HCT116 (cell line): ENCODE measurements at regions not wholly inside any gene's neighbourhood (a gene's known extent, or its start where the extent isn't known, plus 50 kb on each side); places are given as distances from the start of the nearest gene placed in this dataset.

Experiments used
- ATAC-seq: fragments of 200-7000 bp; cut with Tn5 transposase; 2 replicates; pipeline ENCODE4 v1.9.1; 2020; ENCODE audit warnings: mild to moderate bottlenecking, moderate library complexity
- BruUV-seq: library from RNA; stranded (reverse); fragments of 400-500 nt; replicated peaks from 2 replicates; lab custom pipeline; 2021; lab: Mats Ljungman, UMichigan
- CTCF ChIA-PET: fragments of 300-600 bp; sonication (Branson Sonifier 250); formaldehyde crosslinking; loops from one replicate; lab custom pipeline; 2021; ENCODE audit warnings: antibody characterized with exemption; lab: Charles Lee
- POLR2A ChIA-PET: fragments of 300-600, 350-600 bp; sonication (Branson Sonifier 250); formaldehyde crosslinking; loops from one replicate; lab custom pipeline; 2021; ENCODE audit warnings: antibody characterized with exemption; lab: Charles Lee
- RAD21 ChIA-PET, 2 experiments: fragments of 300-600 bp; sonication (Branson Sonifier 250); formaldehyde crosslinking; loops; one replicate each; lab custom pipeline; 2023; ENCODE audit warnings: low total read pairs in 2 of 2; ENCODE audit not compliant: uncharacterized antibody in 2 of 2, unreplicated experiment in 2 of 2, low non-redundant PET in 1 of 2; lab: Charles Lee
- DNase-seq: peaks from one replicate; pipeline ENCODE4 v3.0.0-alpha.2; 2010; ENCODE audit warnings: low read depth, low spot score
- H2AFZ ChIP-seq: fragments of 200-600 bp; shearing (Covaris generic), sonication (generic); 2 replicates; pipeline ENCODE4 v1.6.1; 2017; ENCODE audit warnings: low read depth, mixed run types, mixed read lengths, antibody characterized with exemption, low read length; ENCODE audit not compliant: poor library complexity, severe bottlenecking
- H3K27ac ChIP-seq: 2 replicates; pipeline ENCODE4 v1.5.1; 2012; ENCODE audit warnings: low read depth, low read length
- H3K27me3 ChIP-seq: fragments of 200-600 bp; sonication (generic); 2 replicates; pipeline ENCODE4 v1.6.1; 2016; ENCODE audit warnings: mixed run types, low read length, mixed read lengths; ENCODE audit not compliant: insufficient read depth
- H3K36me3 ChIP-seq, 2 experiments: fragments of 200-500 bp in 1 of 2; fragments of 200-600 bp in 1 of 2; sonication (Bioruptor generic) in 1 of 2; sonication (generic) in 1 of 2; 2 replicates each; pipeline versions ENCODE4 v1.5.1 to v1.6.1; 2014 to 2016; ENCODE audit warnings: low read length in 2 of 2, inconsistent platforms in 1 of 2, mixed read lengths in 1 of 2, mixed run types in 1 of 2; ENCODE audit not compliant: insufficient read depth in 2 of 2, control insufficient read depth in 1 of 2
- H3K4me1 ChIP-seq, 2 experiments: fragments of 200-600 bp in 1 of 2; sonication (generic) in 1 of 2; 2 replicates each; pipeline versions ENCODE4 v1.5.1 to v1.6.1; 2012 to 2017; ENCODE audit warnings: low read length in 2 of 2, inconsistent platforms in 1 of 2, mild to moderate bottlenecking in 1 of 2, mixed read lengths in 1 of 2, mixed run types in 1 of 2, moderate library complexity in 1 of 2; ENCODE audit not compliant: insufficient read depth in 2 of 2, control insufficient read depth in 1 of 2
- H3K4me2 ChIP-seq: fragments of 200-600 bp; sonication (generic); 2 replicates; pipeline ENCODE4 v1.6.1; 2017; ENCODE audit warnings: mixed run types, low read length, mixed read lengths
- H3K4me3 ChIP-seq, 2 experiments: fragments of 200-600 bp in 1 of 2; sonication (generic) in 1 of 2; replicated peaks in 1 of 2; 2 replicates each; pipeline ENCODE4 v1.5.1; 2011 to 2016; ENCODE audit warnings: low read length in 2 of 2, control low read depth in 1 of 2, low read depth in 1 of 2, mild to moderate bottlenecking in 1 of 2, mixed read lengths in 1 of 2, mixed run types in 1 of 2
- H3K79me2 ChIP-seq: fragments of 200-600 bp; sonication (generic); 2 replicates; pipeline ENCODE4 v1.6.1; 2017; ENCODE audit warnings: mild to moderate bottlenecking, mixed run types, low read length, moderate library complexity, mixed read lengths; ENCODE audit not compliant: insufficient read depth
- H3K9ac ChIP-seq: fragments of 200-600 bp; sonication (generic); 2 replicates; pipeline ENCODE4 v1.6.1; 2016; ENCODE audit warnings: low read length, mixed read lengths
- H3K9me2 ChIP-seq: fragments of 200-600 bp; sonication (generic), shearing (Covaris generic); 2 replicates; pipeline ENCODE4 v1.6.1; 2017; ENCODE audit warnings: mixed run types, mild to moderate bottlenecking, moderate library complexity; ENCODE audit not compliant: insufficient read depth
- H3K9me3 ChIP-seq, 2 experiments: fragments of 200-500 bp in 1 of 2; fragments of 200-600 bp in 1 of 2; sonication (Bioruptor generic) in 1 of 2; sonication (generic) in 1 of 2; 2 replicates each; pipeline ENCODE4 v1.6.1; 2014 to 2017; ENCODE audit warnings: low read length in 2 of 2, mixed read lengths in 2 of 2, inconsistent platforms in 1 of 2, low read depth in 1 of 2, mild to moderate bottlenecking in 1 of 2, mixed run types in 1 of 2, moderate library complexity in 1 of 2; ENCODE audit not compliant: control insufficient read depth in 1 of 2, insufficient read depth in 1 of 2
- H4K20me1 ChIP-seq: fragments of 200-600 bp; sonication (generic), shearing (Covaris generic); 2 replicates; pipeline ENCODE4 v1.6.1; 2017; ENCODE audit warnings: mixed run types, mild to moderate bottlenecking, moderate library complexity; ENCODE audit not compliant: insufficient read depth
- CBX3 ChIP-seq: IDR thresholded peaks from 2 replicates; pipeline ENCODE4 v1.6.1; 2012; ENCODE audit warnings: low read depth
- CEBPB ChIP-seq: IDR thresholded peaks from 2 replicates; pipeline ENCODE4 v1.6.1; 2012; ENCODE audit warnings: low read depth
- EGR1 ChIP-seq: IDR thresholded peaks from 2 replicates; pipeline ENCODE4 v1.6.1; 2012; ENCODE audit warnings: low read depth
- ELF1 ChIP-seq: IDR thresholded peaks from 2 replicates; pipeline ENCODE4 v1.6.1; 2012; ENCODE audit warnings: low read depth, borderline replicate concordance
- EZH2 ChIP-seq: fragments of 200-600 bp; sonication (generic); IDR thresholded peaks from 2 replicates; pipeline ENCODE4 v1.6.1; 2017; ENCODE audit warnings: antibody characterized with exemption, mixed run types
- FOSL1 ChIP-seq: IDR thresholded peaks from 2 replicates; pipeline ENCODE4 v1.6.1; 2012; ENCODE audit warnings: low read depth
- JUND ChIP-seq: IDR thresholded peaks from 2 replicates; pipeline ENCODE4 v1.6.1; 2012
- POLR2A ChIP-seq: IDR thresholded peaks from 2 replicates; pipeline ENCODE4 v1.7.0; 2011; ENCODE audit warnings: borderline replicate concordance; ENCODE audit not compliant: insufficient read depth, insufficient read length; ENCODE audit errors: extremely low read depth
- POLR2AphosphoS5 ChIP-seq: IDR thresholded peaks from 2 replicates; pipeline ENCODE4 v1.6.1; 2011; ENCODE audit warnings: mild to moderate bottlenecking, low read depth, low read length, moderate library complexity
- SIN3A ChIP-seq: IDR thresholded peaks from 2 replicates; pipeline ENCODE4 v1.6.1; 2012; ENCODE audit warnings: low read depth
- SP1 ChIP-seq: IDR thresholded peaks from 2 replicates; pipeline ENCODE4 v1.6.1; 2012; ENCODE audit warnings: low read depth
- SRF ChIP-seq: IDR thresholded peaks from 2 replicates; pipeline ENCODE4 v1.6.1; 2012; ENCODE audit warnings: low read depth
- TCF7L2 ChIP-seq: IDR thresholded peaks from 2 replicates; pipeline ENCODE4 v1.7.0; 2011; ENCODE audit warnings: borderline replicate concordance, inconsistent platforms; ENCODE audit not compliant: insufficient read depth, insufficient read length; ENCODE audit errors: extremely low read depth
- intact Hi-C: fragments of 100-400 bp; cut with micrococcal nuclease; formaldehyde crosslinking; loops from 2 replicates; pipeline ENCODE4 v1.10.0; 2022
- TF ChIP-seq, protein P1 (sequence below): IDR thresholded peaks from 2 replicates; pipeline ENCODE4 v1.6.1; 2012
- TF ChIP-seq, protein P2 (sequence below): IDR thresholded peaks from 2 replicates; pipeline ENCODE4 v1.6.1; 2012
- TF ChIP-seq, protein P3 (sequence below): IDR thresholded peaks from 2 replicates; pipeline ENCODE4 v1.6.1; 2011; ENCODE audit warnings: mild to moderate bottlenecking, low read length, moderate library complexity; ENCODE audit not compliant: insufficient replicate concordance; ENCODE audit errors: extremely low read depth
- TF ChIP-seq, protein P4 (sequence below): IDR thresholded peaks from 2 replicates; pipeline ENCODE4 v1.6.1; 2012; ENCODE audit warnings: low read depth

DNA sequence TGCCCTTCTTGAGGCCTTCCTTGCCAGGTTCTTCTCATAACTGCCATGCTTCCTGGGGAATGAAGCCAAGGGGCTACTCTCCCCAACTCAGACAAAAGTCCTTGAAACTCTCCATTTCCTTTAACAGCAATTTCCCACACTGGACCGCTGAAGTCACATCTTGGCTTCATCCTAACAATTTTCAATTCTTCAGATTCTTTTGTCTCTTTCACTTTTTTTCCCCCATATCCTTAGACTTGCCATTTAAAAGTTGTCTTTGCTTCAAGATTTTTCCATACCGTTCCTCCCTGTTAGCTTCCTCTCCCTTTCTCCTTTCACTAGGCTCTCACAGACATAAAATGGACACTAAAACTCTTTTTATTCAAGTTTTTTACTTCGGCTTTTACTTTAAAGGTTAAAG is 93.1 kb upstream of the ITGA1 start:
- ATAC-seq: no peak
- no peak for TF ChIP-seq JUND
- TF ChIP-seq TCF7L2: no peak
- TF ChIP-seq CBX3: no peak
- TF ChIP-seq POLR2A: no peak
- TF ChIP-seq SRF: no peak
- no peak for TF ChIP-seq EZH2
- no peak for TF ChIP-seq ELF1
- TF ChIP-seq, protein P1, sequence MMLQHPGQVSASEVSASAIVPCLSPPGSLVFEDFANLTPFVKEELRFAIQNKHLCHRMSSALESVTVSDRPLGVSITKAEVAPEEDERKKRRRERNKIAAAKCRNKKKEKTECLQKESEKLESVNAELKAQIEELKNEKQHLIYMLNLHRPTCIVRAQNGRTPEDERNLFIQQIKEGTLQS: no peak
- TF ChIP-seq EGR1: no peak
- TF ChIP-seq POLR2AphosphoS5: no peak
- no peak for TF ChIP-seq FOSL1
- TF ChIP-seq CEBPB: no peak
- no peak for TF ChIP-seq SIN3A
- TF ChIP-seq, all 23 proteins: peak for 0
- no peak overlapping the region for H3K4me2 ChIP-seq
- H3K4me3 ChIP-seq: no peak overlapping the region
- no peaks in the 10 kb centered on the region for H3K27me3 ChIP-seq
- no peaks in the 10 kb centered on the region for H3K4me1 ChIP-seq
- POLR2A ChIA-PET: no interaction called here
- no peak overlapping the region for H3K27ac ChIP-seq
- BruUV-seq: no TSS peak
- no peak for DNase-seq
- H3K79me2 ChIP-seq: no peaks in the 10 kb centered on the region
- H3K9me3 ChIP-seq: no peaks in the 10 kb centered on the region
- CTCF ChIA-PET: no interaction called here
- no peak overlapping the region for H2AFZ ChIP-seq
- RAD21 ChIA-PET: no interaction called here
- H3K9me2 ChIP-seq: no peaks in the 10 kb centered on the region
- H4K20me1 ChIP-seq: no peaks in the 10 kb centered on the region
- H3K36me3 ChIP-seq: no peaks in the 10 kb centered on the region
- intact Hi-C loops: no loop called here
- no peak overlapping the region for H3K9ac ChIP-seq

DNA sequence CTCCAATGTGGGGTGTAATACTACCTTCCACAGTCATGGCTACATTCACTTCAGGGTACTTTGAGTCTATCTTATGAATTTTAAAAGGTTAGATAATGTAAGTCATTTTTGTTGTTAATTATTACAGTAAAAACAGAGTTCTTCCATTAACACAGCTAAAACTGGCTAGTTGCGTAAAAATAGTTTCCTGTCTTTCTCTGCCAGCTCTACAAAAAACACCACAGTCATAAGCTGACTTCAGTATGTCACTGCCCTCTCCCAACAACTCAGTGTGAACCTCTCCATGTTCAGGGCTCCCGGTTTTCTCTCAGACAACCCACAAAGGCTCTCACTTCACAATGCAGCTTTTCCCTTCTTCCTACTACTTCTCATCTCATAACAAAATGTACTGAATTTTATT is 84.8 kb upstream of the ITGA1 start:
- no peaks in the 10 kb centered on the region for H3K9me3 ChIP-seq
- H3K27me3 ChIP-seq: no peaks in the 10 kb centered on the region
- ChIA-PET CTCF (no interaction called here), RAD21 (no interaction called here), POLR2A (no interaction called here)
- BruUV-seq: no TSS peak
- no peaks in the 10 kb centered on the region for H4K20me1 ChIP-seq
- ATAC-seq (no peak), DNase-seq (no peak)
- no peak overlapping the region for H3K27ac ChIP-seq
- no peaks in the 10 kb centered on the region for H3K36me3 ChIP-seq
- no peaks in the 10 kb centered on the region for H3K79me2 ChIP-seq
- intact Hi-C loops: no loop called here
- H2AFZ ChIP-seq: no peak overlapping the region
- no peaks in the 10 kb centered on the region for H3K4me1 ChIP-seq
- H3K4me3 ChIP-seq: no peak overlapping the region
- no peak overlapping the region for H3K4me2 ChIP-seq
- no peak overlapping the region for H3K9ac ChIP-seq
- no peaks in the 10 kb centered on the region for H3K9me2 ChIP-seq
- TF ChIP-seq EZH2 (no peak), POLR2AphosphoS5 (no peak), JUND (no peak), SRF (no peak), TCF7L2 (no peak), SP1 (no peak)
- TF ChIP-seq, protein P1: no peak
- TF ChIP-seq, protein P2, sequence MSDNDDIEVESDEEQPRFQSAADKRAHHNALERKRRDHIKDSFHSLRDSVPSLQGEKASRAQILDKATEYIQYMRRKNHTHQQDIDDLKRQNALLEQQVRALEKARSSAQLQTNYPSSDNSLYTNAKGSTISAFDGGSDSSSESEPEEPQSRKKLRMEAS: no peak
- TF ChIP-seq, protein P3, sequence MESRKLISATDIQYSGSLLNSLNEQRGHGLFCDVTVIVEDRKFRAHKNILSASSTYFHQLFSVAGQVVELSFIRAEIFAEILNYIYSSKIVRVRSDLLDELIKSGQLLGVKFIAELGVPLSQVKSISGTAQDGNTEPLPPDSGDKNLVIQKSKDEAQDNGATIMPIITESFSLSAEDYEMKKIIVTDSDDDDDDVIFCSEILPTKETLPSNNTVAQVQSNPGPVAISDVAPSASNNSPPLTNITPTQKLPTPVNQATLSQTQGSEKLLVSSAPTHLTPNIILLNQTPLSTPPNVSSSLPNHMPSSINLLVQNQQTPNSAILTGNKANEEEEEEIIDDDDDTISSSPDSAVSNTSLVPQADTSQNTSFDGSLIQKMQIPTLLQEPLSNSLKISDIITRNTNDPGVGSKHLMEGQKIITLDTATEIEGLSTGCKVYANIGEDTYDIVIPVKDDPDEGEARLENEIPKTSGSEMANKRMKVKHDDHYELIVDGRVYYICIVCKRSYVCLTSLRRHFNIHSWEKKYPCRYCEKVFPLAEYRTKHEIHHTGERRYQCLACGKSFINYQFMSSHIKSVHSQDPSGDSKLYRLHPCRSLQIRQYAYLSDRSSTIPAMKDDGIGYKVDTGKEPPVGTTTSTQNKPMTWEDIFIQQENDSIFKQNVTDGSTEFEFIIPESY: no peak
- TF ChIP-seq, protein P4, sequence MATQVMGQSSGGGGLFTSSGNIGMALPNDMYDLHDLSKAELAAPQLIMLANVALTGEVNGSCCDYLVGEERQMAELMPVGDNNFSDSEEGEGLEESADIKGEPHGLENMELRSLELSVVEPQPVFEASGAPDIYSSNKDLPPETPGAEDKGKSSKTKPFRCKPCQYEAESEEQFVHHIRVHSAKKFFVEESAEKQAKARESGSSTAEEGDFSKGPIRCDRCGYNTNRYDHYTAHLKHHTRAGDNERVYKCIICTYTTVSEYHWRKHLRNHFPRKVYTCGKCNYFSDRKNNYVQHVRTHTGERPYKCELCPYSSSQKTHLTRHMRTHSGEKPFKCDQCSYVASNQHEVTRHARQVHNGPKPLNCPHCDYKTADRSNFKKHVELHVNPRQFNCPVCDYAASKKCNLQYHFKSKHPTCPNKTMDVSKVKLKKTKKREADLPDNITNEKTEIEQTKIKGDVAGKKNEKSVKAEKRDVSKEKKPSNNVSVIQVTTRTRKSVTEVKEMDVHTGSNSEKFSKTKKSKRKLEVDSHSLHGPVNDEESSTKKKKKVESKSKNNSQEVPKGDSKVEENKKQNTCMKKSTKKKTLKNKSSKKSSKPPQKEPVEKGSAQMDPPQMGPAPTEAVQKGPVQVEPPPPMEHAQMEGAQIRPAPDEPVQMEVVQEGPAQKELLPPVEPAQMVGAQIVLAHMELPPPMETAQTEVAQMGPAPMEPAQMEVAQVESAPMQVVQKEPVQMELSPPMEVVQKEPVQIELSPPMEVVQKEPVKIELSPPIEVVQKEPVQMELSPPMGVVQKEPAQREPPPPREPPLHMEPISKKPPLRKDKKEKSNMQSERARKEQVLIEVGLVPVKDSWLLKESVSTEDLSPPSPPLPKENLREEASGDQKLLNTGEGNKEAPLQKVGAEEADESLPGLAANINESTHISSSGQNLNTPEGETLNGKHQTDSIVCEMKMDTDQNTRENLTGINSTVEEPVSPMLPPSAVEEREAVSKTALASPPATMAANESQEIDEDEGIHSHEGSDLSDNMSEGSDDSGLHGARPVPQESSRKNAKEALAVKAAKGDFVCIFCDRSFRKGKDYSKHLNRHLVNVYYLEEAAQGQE: no peak
